SK-N-SH (cell line): ENCODE measurements at regions not wholly inside any gene's neighbourhood (a gene's known extent, or its start where the extent isn't known, plus 50 kb on each side); places are given as distances from the start of the nearest gene placed in this dataset.

ENCODE experiments used
- CTCF ChIA-PET: fragments of 300-600, 350-600 bp; formaldehyde crosslinking; extraction: SDS; loops from one replicate; lab custom pipeline; 2021; lab: Yijun Ruan, JAX
- POLR2A ChIA-PET: fragments of 350-600 bp; sonication (Branson Sonifier 250); formaldehyde crosslinking; extraction: SDS; loops from one replicate; lab custom pipeline; 2020; ENCODE audit warnings: antibody characterized with exemption, inconsistent platforms; lab: Yijun Ruan, JAX
- DNase-seq: peaks from one replicate; pipeline ENCODE4 v3.0.0; 2012
- H2AFZ ChIP-seq: fragments of 200-600 bp; sonication (generic); 2 replicates; pipeline ENCODE4 v1.8.1; 2016; ENCODE audit warnings: antibody characterized with exemption, mild to moderate bottlenecking, low read depth
- H3F3A ChIP-seq: fragments of 200-600 bp; sonication (generic); replicated peaks from 2 replicates; pipeline ENCODE3; 2016; ENCODE audit warnings: antibody characterized with exemption, mild to moderate bottlenecking; ENCODE audit not compliant: insufficient read depth
- H3K27ac ChIP-seq, 2 experiments: fragments of 200-500 bp in 1 of 2; fragments of 200-600 bp in 1 of 2; sonication (Bioruptor generic) in 1 of 2; sonication (generic), shearing (Covaris generic) in 1 of 2; 2 replicates each; pipeline versions ENCODE4 v1.5.1 to v1.6.1; 2014 to 2016; ENCODE audit warnings: low read depth in 2 of 2, inconsistent platforms in 1 of 2, low read length in 1 of 2, mild to moderate bottlenecking in 1 of 2, mixed read lengths in 1 of 2
- H3K27me3 ChIP-seq: fragments of 200-600 bp; sonication (generic), shearing (Covaris generic); 2 replicates; pipeline ENCODE4 v1.6.1; 2016; ENCODE audit warnings: mixed run types; ENCODE audit not compliant: insufficient read depth
- H3K36me3 ChIP-seq, 2 experiments: fragments of 200-500 bp in 1 of 2; fragments of 200-600 bp in 1 of 2; sonication (Bioruptor generic) in 1 of 2; sonication (generic) in 1 of 2; replicated peaks in 1 of 2; 2 replicates each; pipeline versions ENCODE3 to v1.5.1; 2014 to 2016; ENCODE audit warnings: low read length in 1 of 2, mild to moderate bottlenecking in 1 of 2; ENCODE audit not compliant: insufficient read depth in 2 of 2, control insufficient read depth in 1 of 2
- H3K4me1 ChIP-seq, 2 experiments: fragments of 200-500 bp in 1 of 2; fragments of 200-600 bp in 1 of 2; sonication (Bioruptor generic) in 1 of 2; sonication (generic), shearing (Covaris generic) in 1 of 2; 2 replicates each; pipeline versions ENCODE4 v1.5.1 to v1.6.1; 2014 to 2016; ENCODE audit warnings: low read depth in 1 of 2, low read length in 1 of 2, mixed run types in 1 of 2; ENCODE audit not compliant: insufficient read depth in 2 of 2, control insufficient read depth in 1 of 2
- H3K4me2 ChIP-seq: fragments of 200-600 bp; sonication (generic), shearing (Covaris generic); 2 replicates; pipeline ENCODE4 v1.6.1; 2017; ENCODE audit warnings: mixed run types
- H3K4me3 ChIP-seq, 2 experiments: fragments of 200-500 bp in 1 of 2; fragments of 200-600 bp in 1 of 2; sonication (Bioruptor generic) in 1 of 2; sonication (generic), shearing (Covaris generic) in 1 of 2; 2 replicates each; pipeline versions ENCODE4 v1.5.1 to v1.8.1; 2014 to 2016; ENCODE audit warnings: low read depth in 2 of 2, inconsistent platforms in 1 of 2, low read length in 1 of 2, mild to moderate bottlenecking in 1 of 2, mixed read lengths in 1 of 2, moderate library complexity in 1 of 2
- H3K79me2 ChIP-seq: fragments of 200-600 bp; sonication (generic); 2 replicates; pipeline ENCODE4 v1.8.1; 2017; ENCODE audit warnings: mild to moderate bottlenecking; ENCODE audit not compliant: insufficient read depth
- H3K9ac ChIP-seq: fragments of 200-600 bp; sonication (generic); 2 replicates; pipeline ENCODE4 v1.6.1; 2017; ENCODE audit warnings: mixed run types
- H3K9me2 ChIP-seq: fragments of 200-600 bp; sonication (generic); 2 replicates; pipeline ENCODE4 v1.6.1; 2017; ENCODE audit warnings: mixed run types
- H3K9me3 ChIP-seq: fragments of 200-600 bp; sonication (generic); 2 replicates; pipeline ENCODE4 v1.6.1; 2017; ENCODE audit warnings: mixed run types, mild to moderate bottlenecking, moderate library complexity
- H4K20me1 ChIP-seq: fragments of 200-600 bp; sonication (generic); 2 replicates; pipeline ENCODE4 v1.6.1; 2017; ENCODE audit warnings: mild to moderate bottlenecking, mixed run types; ENCODE audit not compliant: insufficient read depth
- CHD2 ChIP-seq: fragments of 150-350 bp; IDR thresholded peaks from 2 replicates; pipeline ENCODE4 v1.6.1; 2018; ENCODE audit warnings: low read length; ENCODE audit not compliant: partially characterized antibody
- EZH2phosphoT487 ChIP-seq: fragments of 200-600 bp; sonication (generic); IDR thresholded peaks from 2 replicates; pipeline ENCODE4 v1.6.1; 2017; ENCODE audit warnings: low read depth, mixed run types, mild to moderate bottlenecking, antibody characterized with exemption, moderate library complexity, borderline replicate concordance
- FOXM1 ChIP-seq: IDR thresholded peaks from 2 replicates; pipeline ENCODE4 v1.4.0; 2012; ENCODE audit warnings: low read depth, mild to moderate bottlenecking
- GABPA ChIP-seq: IDR thresholded peaks from 2 replicates; pipeline ENCODE4 v1.4.0; 2012; ENCODE audit warnings: low read depth, mild to moderate bottlenecking
- GATA2 ChIP-seq: sonication (generic); formaldehyde crosslinking; IDR thresholded peaks from 2 replicates; pipeline ENCODE4 v1.5.0; 2020; ENCODE audit warnings: mild to moderate bottlenecking, missing genetic modification reagents
- MXI1 ChIP-seq: IDR thresholded peaks from 2 replicates; pipeline ENCODE4 v1.6.1; 2012; ENCODE audit warnings: mild to moderate bottlenecking, low read depth, low read length, improper control_type of control experiment
- NFIC ChIP-seq: IDR thresholded peaks from 2 replicates; pipeline ENCODE4 v1.4.0; 2012; ENCODE audit warnings: borderline replicate concordance
- RAD21 ChIP-seq: IDR thresholded peaks from 2 replicates; pipeline ENCODE4 v1.6.1; 2012; ENCODE audit warnings: mild to moderate bottlenecking, low read length
- SIN3A ChIP-seq: IDR thresholded peaks from 2 replicates; pipeline ENCODE4 v1.6.1; 2012; ENCODE audit warnings: low read depth, mild to moderate bottlenecking, low read length, moderate library complexity, borderline replicate concordance
- SMC3 ChIP-seq: IDR thresholded peaks from 2 replicates; pipeline ENCODE4 v1.6.1; 2012; ENCODE audit warnings: low read depth, low read length, improper control_type of control experiment
- YY1 ChIP-seq: IDR thresholded peaks from 2 replicates; pipeline ENCODE4 v1.4.0; 2012; ENCODE audit warnings: low read depth, mild to moderate bottlenecking
- WGBS: methylation state at CpG from one replicate; pipeline ENCODE4 v1.1.6; 2017; ENCODE audit warnings: low lambda C conversion rate; 5-methylcytosine and 5-hydroxymethylcytosine counted together
- TF ChIP-seq, protein P1 (sequence below): fragments of 200-600 bp; sonication (generic); IDR thresholded peaks from 2 replicates; pipeline ENCODE4 v1.6.1; 2017; ENCODE audit warnings: antibody characterized with exemption, mild to moderate bottlenecking, moderate library complexity
- TF ChIP-seq, protein P2 (sequence below): fragments of 150-350 bp; IDR thresholded peaks from 2 replicates; pipeline ENCODE4 v1.6.1; 2017; ENCODE audit warnings: antibody characterized with exemption, low read length, low read depth, borderline replicate concordance
- TF ChIP-seq, protein P3 (sequence below): IDR thresholded peaks from 2 replicates; pipeline ENCODE4 v1.4.0; 2012; ENCODE audit warnings: low read depth
- TF ChIP-seq, protein P4 (sequence below): fragments of 150-350 bp; IDR thresholded peaks from 2 replicates; pipeline ENCODE4 v1.6.1; 2016; ENCODE audit warnings: mild to moderate bottlenecking, low read depth, low read length

DNA sequence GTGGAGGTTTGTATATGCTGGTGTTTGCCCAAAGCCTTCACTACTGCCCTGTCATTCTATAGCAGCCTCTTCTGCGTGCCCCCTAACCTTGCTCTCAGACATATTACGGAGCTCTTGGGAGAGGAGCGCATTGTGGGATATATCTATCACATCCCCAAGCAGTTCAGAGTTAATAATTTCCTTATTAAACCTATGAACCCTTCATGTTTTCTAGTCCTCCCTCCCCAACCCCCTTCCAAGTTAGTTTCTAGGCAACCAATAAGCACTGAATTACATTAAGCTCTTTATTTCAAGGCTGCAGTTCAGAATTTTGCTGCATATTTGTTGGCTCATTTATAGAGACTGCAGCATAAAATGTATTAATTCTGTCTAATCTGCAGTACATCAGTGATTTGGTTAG lies 57.3 kb upstream of the GRM7 start:
- POLR2A ChIA-PET, result no interaction called here

DNA sequence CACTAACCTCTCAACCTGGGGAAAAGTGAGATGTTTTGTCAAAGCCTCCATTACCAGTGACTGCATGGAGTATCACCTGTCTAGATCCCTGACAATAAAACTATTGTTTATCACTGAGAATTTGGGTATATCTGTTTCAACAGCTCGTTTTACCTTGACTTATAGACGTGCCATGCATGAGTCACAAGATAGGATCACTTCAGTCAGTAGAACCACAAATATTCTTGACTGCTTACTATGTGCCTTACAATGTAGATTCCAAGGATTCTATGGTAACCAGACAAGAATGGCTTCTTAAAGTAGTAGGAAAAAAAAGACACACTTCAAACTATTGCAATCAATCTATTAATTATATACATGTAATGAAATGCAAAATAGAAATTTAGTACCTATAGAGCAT lies 55.7 kb upstream of the GRM7 start:
- H3K9me3 ChIP-seq, result no peaks in the 10 kb centered on the region
- no peaks in the 10 kb centered on the region for H3K9me2 ChIP-seq
- no peak overlapping the region for H3K9ac ChIP-seq
- no peak for DNase-seq
- no peak overlapping the region for H3K4me3 ChIP-seq
- no peaks in the 10 kb centered on the region for H3K36me3 ChIP-seq
- no peaks in the 10 kb centered on the region for H3K27me3 ChIP-seq
- no peaks in the 10 kb centered on the region for H3F3A ChIP-seq
- no peak overlapping the region for H3K27ac ChIP-seq
- H3K4me2 ChIP-seq, result no peak overlapping the region
- no peak for TF ChIP-seq NFIC
- no peak for TF ChIP-seq SMC3
- H2AFZ ChIP-seq, result no peak overlapping the region
- no peaks in the 10 kb centered on the region for H3K79me2 ChIP-seq
- no peaks in the 10 kb centered on the region for H4K20me1 ChIP-seq
- WGBS, result 9% methylated on average over 2 of the region's 2 CpGs
- POLR2A ChIA-PET, result no interaction called here
- CTCF ChIA-PET, result interaction anchor here (0.6 kb wide), 1 partner anchor 50 kb away, joined by 4 read pairs; no protein-coding TSS in a partner anchor
- H3K4me1 ChIP-seq, result peaks cover 0 to 3% of the 10 kb centered on the region in 2 experiments; a peak in 1 of 4 replicates

More for the DNA sequence above, 57.3 kb upstream of the GRM7 start:
- no peaks in the 10 kb centered on the region for H3K36me3 ChIP-seq
- H3K9me2 ChIP-seq, result no peaks in the 10 kb centered on the region
- WGBS, result 59% methylated on average over 3 of the region's 3 CpGs
- H4K20me1 ChIP-seq, result no peaks in the 10 kb centered on the region
- H3K79me2 ChIP-seq, result no peaks in the 10 kb centered on the region
- H3K4me1 ChIP-seq, result peaks cover 0 to 3% of the 10 kb centered on the region in 2 experiments; a peak in 1 of 4 replicates
- no peak for DNase-seq
- no peak overlapping the region for H3K4me3 ChIP-seq
- no peaks in the 10 kb centered on the region for H3F3A ChIP-seq
- no peak overlapping the region for H2AFZ ChIP-seq
- no peaks in the 10 kb centered on the region for H3K9me3 ChIP-seq
- H3K27ac ChIP-seq, result no peak overlapping the region
- H3K4me2 ChIP-seq, result no peak overlapping the region
- CTCF ChIA-PET, result interaction anchor here (0.8 to 2.0 kb wide), 3 partner anchors 9 to 1543 kb away, joined by 3 to 9 read pairs (median 5); no protein-coding TSS in a partner anchor
- H3K27me3 ChIP-seq, result no peaks in the 10 kb centered on the region
- no peak overlapping the region for H3K9ac ChIP-seq
- TF ChIP-seq EZH2phosphoT487, result no peak
- TF ChIP-seq FOXM1, result no peak
- TF ChIP-seq YY1, result no peak
- TF ChIP-seq MXI1, result no peak
- TF ChIP-seq CHD2, result no peak
- TF ChIP-seq, protein P1, sequence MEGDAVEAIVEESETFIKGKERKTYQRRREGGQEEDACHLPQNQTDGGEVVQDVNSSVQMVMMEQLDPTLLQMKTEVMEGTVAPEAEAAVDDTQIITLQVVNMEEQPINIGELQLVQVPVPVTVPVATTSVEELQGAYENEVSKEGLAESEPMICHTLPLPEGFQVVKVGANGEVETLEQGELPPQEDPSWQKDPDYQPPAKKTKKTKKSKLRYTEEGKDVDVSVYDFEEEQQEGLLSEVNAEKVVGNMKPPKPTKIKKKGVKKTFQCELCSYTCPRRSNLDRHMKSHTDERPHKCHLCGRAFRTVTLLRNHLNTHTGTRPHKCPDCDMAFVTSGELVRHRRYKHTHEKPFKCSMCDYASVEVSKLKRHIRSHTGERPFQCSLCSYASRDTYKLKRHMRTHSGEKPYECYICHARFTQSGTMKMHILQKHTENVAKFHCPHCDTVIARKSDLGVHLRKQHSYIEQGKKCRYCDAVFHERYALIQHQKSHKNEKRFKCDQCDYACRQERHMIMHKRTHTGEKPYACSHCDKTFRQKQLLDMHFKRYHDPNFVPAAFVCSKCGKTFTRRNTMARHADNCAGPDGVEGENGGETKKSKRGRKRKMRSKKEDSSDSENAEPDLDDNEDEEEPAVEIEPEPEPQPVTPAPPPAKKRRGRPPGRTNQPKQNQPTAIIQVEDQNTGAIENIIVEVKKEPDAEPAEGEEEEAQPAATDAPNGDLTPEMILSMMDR, result no peak
- TF ChIP-seq SIN3A, result no peak
- TF ChIP-seq, protein P2, sequence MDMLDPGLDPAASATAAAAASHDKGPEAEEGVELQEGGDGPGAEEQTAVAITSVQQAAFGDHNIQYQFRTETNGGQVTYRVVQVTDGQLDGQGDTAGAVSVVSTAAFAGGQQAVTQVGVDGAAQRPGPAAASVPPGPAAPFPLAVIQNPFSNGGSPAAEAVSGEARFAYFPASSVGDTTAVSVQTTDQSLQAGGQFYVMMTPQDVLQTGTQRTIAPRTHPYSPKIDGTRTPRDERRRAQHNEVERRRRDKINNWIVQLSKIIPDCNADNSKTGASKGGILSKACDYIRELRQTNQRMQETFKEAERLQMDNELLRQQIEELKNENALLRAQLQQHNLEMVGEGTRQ, result no peak
- no peak for TF ChIP-seq SMC3
- TF ChIP-seq, protein P3, sequence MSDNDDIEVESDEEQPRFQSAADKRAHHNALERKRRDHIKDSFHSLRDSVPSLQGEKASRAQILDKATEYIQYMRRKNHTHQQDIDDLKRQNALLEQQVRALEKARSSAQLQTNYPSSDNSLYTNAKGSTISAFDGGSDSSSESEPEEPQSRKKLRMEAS, result no peak
- TF ChIP-seq RAD21, result no peak
- TF ChIP-seq GATA2 (CRISPR knock-in tag), result no peak
- TF ChIP-seq, protein P4, sequence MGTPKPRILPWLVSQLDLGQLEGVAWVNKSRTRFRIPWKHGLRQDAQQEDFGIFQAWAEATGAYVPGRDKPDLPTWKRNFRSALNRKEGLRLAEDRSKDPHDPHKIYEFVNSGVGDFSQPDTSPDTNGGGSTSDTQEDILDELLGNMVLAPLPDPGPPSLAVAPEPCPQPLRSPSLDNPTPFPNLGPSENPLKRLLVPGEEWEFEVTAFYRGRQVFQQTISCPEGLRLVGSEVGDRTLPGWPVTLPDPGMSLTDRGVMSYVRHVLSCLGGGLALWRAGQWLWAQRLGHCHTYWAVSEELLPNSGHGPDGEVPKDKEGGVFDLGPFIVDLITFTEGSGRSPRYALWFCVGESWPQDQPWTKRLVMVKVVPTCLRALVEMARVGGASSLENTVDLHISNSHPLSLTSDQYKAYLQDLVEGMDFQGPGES, result no peak
- no peak for TF ChIP-seq GABPA
